Left lung (tissue), 4 donors: ENCODE measurements at regions not wholly inside any gene's neighbourhood (a gene's known extent, or its start where the extent isn't known, plus 50 kb on each side); places are given as distances from the start of the nearest gene placed in this dataset.

ENCODE experiments used
- ATAC-seq: fragments of 200-7000 bp; cut with Tn5 transposase; one replicate; pipeline ENCODE4 v1.9.1; 2020; ENCODE audit warnings: moderate library complexity
- DNase-seq, 4 donors: peaks; one replicate each; pipeline ENCODE4 v3.0.0-alpha.2; 2013 to 2020
- H3K27ac ChIP-seq, 2 donors: fragments of 200-600 bp; sonication (generic) in 1 of 2; one replicate each; pipeline versions ENCODE4 v1.5.0 to v1.8.0; 2020 to 2021
- H3K27me3 ChIP-seq, 2 donors: fragments of 200-600 bp; sonication (generic) in 1 of 2; one replicate each; pipeline versions ENCODE4 v1.5.0 to v1.8.0; 2020 to 2021
- H3K36me3 ChIP-seq, 2 donors: fragments of 200-600 bp; sonication (generic) in 1 of 2; one replicate each; pipeline versions ENCODE4 v1.5.0 to v1.8.0; 2020 to 2021
- H3K4me1 ChIP-seq, 2 donors: fragments of 200-600 bp; one replicate each; pipeline ENCODE4 v1.8.0; 2021
- H3K4me3 ChIP-seq, 2 donors: fragments of 200-600 bp; sonication (generic) in 1 of 2; one replicate each; pipeline versions ENCODE4 v1.5.0 to v1.8.0; 2020 to 2021; ENCODE audit warnings: mild to moderate bottlenecking in 1 of 2
- H3K9me3 ChIP-seq, 2 donors: fragments of 200-600 bp; sonication (generic) in 1 of 2; one replicate each; pipeline versions ENCODE4 v1.5.0 to v1.8.0; 2020 to 2021
- CTCF ChIP-seq, 2 donors: fragments of 200-600 bp; sonication (generic) in 1 of 2; IDR thresholded peaks; one replicate each; pipeline versions ENCODE4 v1.5.0 to v1.8.0; 2021; ENCODE audit warnings: antibody characterized with exemption in 2 of 2
- intact Hi-C, 2 donors: fragments of 100-400 bp; cut with DNase I; formaldehyde crosslinking; loops; one replicate each; pipeline versions ENCODE4 v1.11.2 to v1.14.2; 2022
- donor health status: DM: no; HTN: yes; CAD: no.
- donor health status: DM: no; HTN: no; CAD: no.

DNA sequence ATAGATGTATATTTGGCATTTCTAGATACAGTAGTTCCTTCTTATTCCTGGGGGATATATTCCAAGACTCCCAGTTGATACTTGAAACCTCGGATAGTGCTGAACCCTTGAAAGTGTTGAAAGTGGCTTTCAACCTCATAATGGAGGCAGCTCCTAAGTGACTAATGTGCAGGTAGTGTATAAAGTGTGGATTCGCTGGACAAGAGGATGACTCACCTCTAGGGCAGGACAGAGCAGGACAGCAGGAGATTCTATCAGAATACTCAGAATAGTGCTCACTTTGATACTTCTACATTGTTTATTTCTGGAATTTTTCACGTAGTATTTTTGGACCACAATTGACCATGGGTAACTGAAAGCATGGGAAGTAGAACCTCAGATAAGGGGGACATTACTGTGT, 1138.9 kb upstream of the WWC1 start:
- H3K9me3 ChIP-seq, result no peaks in the 10 kb centered on the region
- no peaks in the 10 kb centered on the region for H3K4me1 ChIP-seq
- H3K36me3 ChIP-seq, result no peaks in the 10 kb centered on the region
- no peak overlapping the region for H3K4me3 ChIP-seq
- H3K27ac ChIP-seq, result no peak overlapping the region
- TF ChIP-seq CTCF (IDR thresholded peaks at IDR 0.05), result no peak
- no peak for DNase-seq
- H3K27me3 ChIP-seq, result no peaks in the 10 kb centered on the region
- intact Hi-C loops, result no loop called here
- no peak for ATAC-seq

DNA sequence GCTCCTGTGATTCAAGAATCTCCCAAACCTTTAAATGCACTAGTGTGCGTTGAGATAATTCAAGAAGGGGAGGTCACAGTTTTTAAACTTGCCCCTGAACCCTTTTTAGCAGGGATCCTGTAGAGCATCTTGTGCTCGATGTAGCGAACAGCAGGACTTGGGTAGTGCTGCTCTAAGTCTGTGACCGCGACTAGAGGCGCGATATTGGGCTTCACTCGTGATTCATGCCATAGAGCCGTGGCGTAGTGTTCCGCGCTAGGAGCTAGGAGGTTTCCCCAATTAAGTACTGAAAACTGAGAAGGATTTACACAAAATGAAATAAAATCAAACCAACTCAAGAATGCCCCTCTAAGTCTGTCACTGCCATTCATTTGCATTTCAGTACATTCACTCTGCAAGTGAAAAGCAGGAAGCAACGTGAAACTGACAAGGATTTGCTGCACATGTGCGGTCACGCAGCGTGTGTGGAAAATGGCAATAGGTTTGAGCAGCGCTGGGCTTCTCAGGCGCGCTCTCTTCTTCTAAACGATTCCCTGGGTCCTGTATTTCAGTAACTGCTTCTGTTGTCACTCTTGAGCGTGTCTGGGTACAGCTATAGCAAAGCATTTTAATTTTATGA, 1135.9 kb upstream of the WWC1 start:
- H3K27me3 ChIP-seq, result no peaks in the 10 kb centered on the region
- no peak overlapping the region for H3K4me3 ChIP-seq
- TF ChIP-seq CTCF (IDR thresholded peaks at IDR 0.05), result no peak
- DNase-seq, result no peak
- no peaks in the 10 kb centered on the region for H3K4me1 ChIP-seq
- no peaks in the 10 kb centered on the region for H3K36me3 ChIP-seq
- no peaks in the 10 kb centered on the region for H3K9me3 ChIP-seq
- no peak overlapping the region for H3K27ac ChIP-seq
- intact Hi-C loops, result no loop called here
- ATAC-seq, result no peak

GRCh38 chr5:167156446-167156845, 1135.0 kb upstream of the WWC1 start:
- no peaks in the 10 kb centered on the region for H3K36me3 ChIP-seq
- intact Hi-C loops, result no loop called here

GRCh38 chr5:167158588-167158987, 1132.9 kb upstream of the WWC1 start:
- Histone ChIP-seq H3K36me3 (no peaks in the 10 kb centered on the region), H3K4me1 (no peaks in the 10 kb centered on the region), H3K9me3 (no peaks in the 10 kb centered on the region), H3K27me3 (no peaks in the 10 kb centered on the region), H3K27ac (no peak overlapping the region), H3K4me3 (no peak overlapping the region)
- intact Hi-C loops, result no loop called here
- no peak for DNase-seq
- no peak for TF ChIP-seq CTCF (IDR thresholded peaks at IDR 0.05)
- ATAC-seq, result no peak

More at GRCh38 chr5:167156446-167156845, 1135.0 kb upstream of the WWC1 start:
- Histone ChIP-seq H3K9me3 (no peaks in the 10 kb centered on the region), H3K27ac (no peak overlapping the region), H3K4me1 (no peaks in the 10 kb centered on the region), H3K4me3 (no peak overlapping the region), H3K27me3 (no peaks in the 10 kb centered on the region)
- no peak for TF ChIP-seq CTCF (IDR thresholded peaks at IDR 0.05)
- DNase-seq (no peak), ATAC-seq (no peak)

DNA sequence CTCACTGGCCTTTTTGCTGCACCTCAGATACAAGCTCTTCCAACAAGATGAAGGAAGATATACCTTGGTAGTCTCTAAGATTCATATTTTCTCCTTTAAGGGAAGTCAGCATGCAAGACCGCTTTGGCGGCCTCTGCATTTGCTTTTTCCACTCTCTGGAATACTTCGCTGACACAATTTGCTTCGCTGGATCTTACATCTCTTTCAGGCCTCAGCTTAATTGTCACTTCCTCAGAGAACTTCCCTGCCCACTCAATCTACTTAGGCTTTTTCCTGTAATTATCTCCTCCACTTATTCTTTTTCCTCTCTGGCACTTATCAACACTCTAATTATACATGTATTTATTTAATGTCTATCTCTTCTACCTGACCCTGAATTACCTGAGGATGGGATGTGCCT, 1131.1 kb upstream of the WWC1 start:
- H3K36me3 ChIP-seq, result no peaks in the 10 kb centered on the region
- no peak overlapping the region for H3K27ac ChIP-seq
- no peaks in the 10 kb centered on the region for H3K9me3 ChIP-seq
- DNase-seq (no peak), ATAC-seq (no peak)
- no peak overlapping the region for H3K4me3 ChIP-seq
- no peak for TF ChIP-seq CTCF (IDR thresholded peaks at IDR 0.05)
- H3K4me1 ChIP-seq, result no peaks in the 10 kb centered on the region
- no peaks in the 10 kb centered on the region for H3K27me3 ChIP-seq
- intact Hi-C loops, result no loop called here
